Glutamatergic neuron (in vitro differentiated cells): ENCODE measurements at regions not wholly inside any gene's neighbourhood (a gene's known extent, or its start where the extent isn't known, plus 50 kb on each side); places are given as distances from the start of the nearest gene placed in this dataset.

Experiments
- DNase-seq: peaks from one replicate; pipeline ENCODE4 v3.0.0; 2022
- H3K27ac Mint-ChIP-seq: one replicate; pipeline ENCODE4 v1.8.0; 2020; ENCODE audit warnings: mild to moderate bottlenecking, mixed read lengths, inconsistent platforms; ENCODE audit not compliant: unreplicated experiment
- H3K27me3 Mint-ChIP-seq: one replicate; pipeline ENCODE4 v1.8.0; 2020; ENCODE audit warnings: mild to moderate bottlenecking, moderate library complexity, mixed read lengths, inconsistent platforms; ENCODE audit not compliant: unreplicated experiment
- H3K36me3 Mint-ChIP-seq: one replicate; pipeline ENCODE4 v1.8.0; 2020; ENCODE audit warnings: mild to moderate bottlenecking, mixed read lengths, inconsistent platforms; ENCODE audit not compliant: unreplicated experiment
- H3K4me1 Mint-ChIP-seq: one replicate; pipeline ENCODE4 v1.8.0; 2020; ENCODE audit warnings: mild to moderate bottlenecking, low read depth, mixed read lengths, inconsistent platforms; ENCODE audit not compliant: unreplicated experiment
- H3K4me3 Mint-ChIP-seq: one replicate; pipeline ENCODE4 v1.8.0; 2020; ENCODE audit warnings: mild to moderate bottlenecking, mixed read lengths, inconsistent platforms; ENCODE audit not compliant: unreplicated experiment
- H3K9me3 Mint-ChIP-seq: one replicate; pipeline ENCODE4 v1.8.0; 2020; ENCODE audit warnings: mild to moderate bottlenecking, moderate library complexity, mixed read lengths, inconsistent platforms; ENCODE audit not compliant: unreplicated experiment
- TF ChIP-seq, protein P1 (sequence below): fragments of 200-600 bp; sonication (generic); IDR thresholded peaks from one replicate; pipeline ENCODE4 v1.5.0; 2021; ENCODE audit not compliant: partially characterized antibody, unreplicated experiment

- Mint-ChIP-seq H3K27ac (no peak overlapping the region), H3K36me3 (peaks cover 9% of the 10 kb centered on the region), H3K4me1 (peaks cover 14% of the 10 kb centered on the region), H3K4me3 (no peak overlapping the region), H3K27me3 (peaks cover 13% of the 10 kb centered on the region), H3K9me3 (peaks cover 9% of the 10 kb centered on the region)
- TF ChIP-seq, protein P1, sequence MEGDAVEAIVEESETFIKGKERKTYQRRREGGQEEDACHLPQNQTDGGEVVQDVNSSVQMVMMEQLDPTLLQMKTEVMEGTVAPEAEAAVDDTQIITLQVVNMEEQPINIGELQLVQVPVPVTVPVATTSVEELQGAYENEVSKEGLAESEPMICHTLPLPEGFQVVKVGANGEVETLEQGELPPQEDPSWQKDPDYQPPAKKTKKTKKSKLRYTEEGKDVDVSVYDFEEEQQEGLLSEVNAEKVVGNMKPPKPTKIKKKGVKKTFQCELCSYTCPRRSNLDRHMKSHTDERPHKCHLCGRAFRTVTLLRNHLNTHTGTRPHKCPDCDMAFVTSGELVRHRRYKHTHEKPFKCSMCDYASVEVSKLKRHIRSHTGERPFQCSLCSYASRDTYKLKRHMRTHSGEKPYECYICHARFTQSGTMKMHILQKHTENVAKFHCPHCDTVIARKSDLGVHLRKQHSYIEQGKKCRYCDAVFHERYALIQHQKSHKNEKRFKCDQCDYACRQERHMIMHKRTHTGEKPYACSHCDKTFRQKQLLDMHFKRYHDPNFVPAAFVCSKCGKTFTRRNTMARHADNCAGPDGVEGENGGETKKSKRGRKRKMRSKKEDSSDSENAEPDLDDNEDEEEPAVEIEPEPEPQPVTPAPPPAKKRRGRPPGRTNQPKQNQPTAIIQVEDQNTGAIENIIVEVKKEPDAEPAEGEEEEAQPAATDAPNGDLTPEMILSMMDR, result no peak
- no peak for DNase-seq
These were observed 244.6 kb downstream of the NPHP4 start for GRCh38 chr1:5747426-5748285.

DNA sequence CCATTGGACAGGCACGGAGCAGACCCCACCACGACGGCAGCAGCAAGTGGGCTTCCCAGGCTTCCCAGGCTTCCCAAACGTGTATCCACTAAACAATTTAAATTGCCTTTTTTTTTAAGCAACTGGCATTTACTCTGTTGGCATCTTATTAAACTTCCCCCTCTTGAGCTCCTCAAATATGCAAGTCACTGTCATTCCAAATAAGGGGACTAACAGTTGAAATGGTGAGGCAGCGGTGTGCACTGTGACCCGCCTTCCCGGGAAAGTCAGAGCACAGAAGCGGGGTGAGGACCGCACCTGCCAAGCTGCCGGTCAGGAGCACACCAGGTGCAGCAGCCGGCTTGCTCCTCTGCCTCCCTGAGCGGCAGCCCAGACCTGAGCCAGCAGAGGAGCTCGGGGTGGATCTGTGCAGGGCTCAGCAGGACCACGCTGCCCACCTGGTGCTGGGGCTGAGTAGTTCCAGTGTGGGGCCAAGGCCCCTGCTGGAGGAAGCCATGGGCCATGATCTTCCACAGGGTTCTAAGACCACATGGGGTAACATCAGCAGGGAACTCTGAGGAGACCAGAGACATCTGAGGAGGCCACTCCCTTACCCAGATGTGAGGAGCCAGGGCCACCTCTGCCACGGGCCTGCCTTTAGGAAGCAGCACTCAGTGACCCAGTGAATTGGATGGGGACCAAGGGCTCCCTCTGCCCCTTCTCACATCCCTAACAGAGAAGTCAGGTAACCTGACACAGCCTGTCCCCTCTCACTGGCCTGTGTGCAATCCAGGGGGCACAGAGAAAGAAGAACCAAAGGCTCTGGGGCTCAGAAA lies 245.4 kb downstream of the NPHP4 start:
- Mint-ChIP-seq H3K4me1 (peaks cover 11% of the 10 kb centered on the region), H3K9me3 (peaks cover 13% of the 10 kb centered on the region), H3K36me3 (peaks cover 9% of the 10 kb centered on the region), H3K27me3 (peaks cover 13% of the 10 kb centered on the region), H3K4me3 (no peak overlapping the region), H3K27ac (no peak overlapping the region)
- DNase-seq, result no peak
- TF ChIP-seq, protein P1, result no peak

DNA sequence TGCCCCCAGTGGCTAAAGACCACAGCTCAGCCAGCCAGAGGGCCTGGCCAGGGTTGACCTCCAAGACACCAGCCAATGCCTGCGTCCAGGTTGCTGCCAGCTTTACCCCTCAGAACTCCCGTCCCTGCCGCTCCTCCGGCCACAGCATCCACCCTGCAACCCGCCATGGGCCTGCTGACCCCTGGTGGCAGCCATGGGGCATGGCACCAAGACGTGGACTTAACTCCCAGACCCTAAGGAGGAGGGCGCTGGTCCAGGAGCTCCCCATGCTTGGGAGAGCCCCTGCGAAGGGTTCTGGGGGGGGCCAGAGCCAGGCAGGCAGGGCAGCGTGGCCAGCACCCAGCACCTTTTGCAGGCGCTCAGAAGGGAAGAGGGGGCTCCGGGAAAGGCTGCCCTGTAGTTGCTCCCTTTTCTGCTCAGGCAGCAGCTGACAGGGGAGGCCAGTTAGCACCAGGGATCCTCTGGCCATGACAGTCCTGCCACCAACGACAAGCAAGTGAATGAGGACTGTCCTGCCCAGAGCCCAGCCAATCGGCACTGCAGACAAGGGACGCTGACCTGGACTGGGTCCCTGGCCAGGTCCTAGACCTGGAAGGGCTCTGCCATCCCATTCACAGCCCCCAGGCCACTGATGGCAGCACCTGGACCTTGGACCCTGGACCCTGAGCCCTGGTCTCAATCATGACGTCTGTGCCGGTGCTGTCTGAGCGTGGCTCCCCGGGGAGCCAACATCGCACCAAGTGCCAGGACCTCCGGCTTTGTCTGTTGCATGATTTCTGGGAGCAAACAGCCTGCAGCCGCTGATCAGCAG lies 246.2 kb downstream of the NPHP4 start:
- Mint-ChIP-seq H3K9me3 (peaks cover 13% of the 10 kb centered on the region), H3K27me3 (peaks cover 13% of the 10 kb centered on the region), H3K4me1 (peaks cover 8% of the 10 kb centered on the region), H3K27ac (no peak overlapping the region), H3K4me3 (no peak overlapping the region), H3K36me3 (peaks cover 9% of the 10 kb centered on the region)
- TF ChIP-seq, protein P1, result peak; percentile 98
- peak; percentile 86 for DNase-seq

DNA sequence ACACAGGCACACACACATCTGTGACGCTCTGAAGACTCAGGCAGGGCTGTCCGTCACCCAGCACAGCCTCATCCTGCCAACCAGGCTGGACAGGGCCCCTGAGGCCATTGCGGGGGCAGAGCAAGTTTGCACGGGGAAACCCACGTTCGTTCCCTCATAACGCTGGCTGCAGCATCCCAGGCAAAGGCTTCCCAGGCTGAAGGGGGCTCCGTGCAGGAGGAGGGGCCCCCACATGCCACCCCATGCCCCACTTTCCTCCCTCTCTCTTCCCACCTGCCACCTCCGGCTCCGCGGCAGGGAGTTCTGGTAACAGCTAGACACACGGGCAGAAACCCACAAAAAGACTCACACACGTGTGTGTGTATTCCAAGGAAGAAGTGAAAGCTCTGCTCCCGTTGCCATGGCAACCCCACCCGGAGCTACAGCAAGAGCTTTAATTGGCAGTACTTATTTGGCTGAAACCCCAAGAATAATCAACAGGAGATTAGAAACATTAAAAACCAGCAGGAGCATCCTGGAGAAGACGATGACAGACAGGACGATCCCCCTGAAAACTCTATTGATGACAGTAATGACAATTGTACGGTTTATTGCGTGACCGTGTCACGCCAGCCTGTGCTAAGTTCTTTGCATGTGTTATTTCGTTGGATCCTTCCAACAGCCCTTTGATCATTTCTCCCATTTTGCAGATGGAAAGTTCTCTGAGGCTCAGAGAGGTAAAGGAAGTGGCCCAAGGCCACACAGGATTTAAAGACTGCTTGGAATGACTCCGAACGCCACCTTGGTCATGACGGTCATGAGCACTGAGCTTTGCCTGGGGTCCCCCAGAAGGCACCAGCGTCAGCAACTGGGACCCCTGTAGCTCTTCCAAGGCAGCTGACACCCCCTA lies 247.1 kb downstream of the NPHP4 start:
- H3K9me3 Mint-ChIP-seq, result peaks cover 13% of the 10 kb centered on the region
- H3K27ac Mint-ChIP-seq, result no peak overlapping the region
- no peak for DNase-seq
- peaks cover 11% of the 10 kb centered on the region for H3K27me3 Mint-ChIP-seq
- TF ChIP-seq, protein P1, result no peak
- H3K36me3 Mint-ChIP-seq, result peaks cover 9% of the 10 kb centered on the region
- H3K4me1 Mint-ChIP-seq, result peaks cover 8% of the 10 kb centered on the region
- no peak overlapping the region for H3K4me3 Mint-ChIP-seq
